ENCODE measurements at regions not wholly inside any gene's neighbourhood (a gene's known extent, or its start where the extent isn't known, plus 50 kb on each side); places are given as distances from the start of the nearest gene placed in this dataset.

DNA sequence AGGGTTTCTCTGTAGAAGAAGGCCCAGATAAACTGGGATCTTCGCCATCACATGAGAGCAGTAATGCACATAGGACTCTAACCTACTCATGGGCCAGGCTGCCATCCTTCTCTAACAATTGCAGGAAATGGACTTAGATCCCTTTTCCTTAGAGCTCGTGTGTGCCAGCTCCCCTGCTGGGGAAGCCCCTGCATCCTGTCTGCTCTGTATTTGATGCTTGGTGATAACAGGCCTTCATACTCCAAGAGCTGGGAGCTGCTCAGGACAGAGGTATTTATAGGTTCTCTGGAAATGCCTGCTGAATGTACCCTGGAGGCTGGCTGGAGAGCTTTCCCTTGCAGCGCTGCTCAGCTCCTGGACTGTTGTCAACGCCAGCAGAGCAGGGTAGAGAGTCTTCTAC is 249.6 kb downstream of the MTX2 start:
- TF ChIP-seq, protein P1, sequence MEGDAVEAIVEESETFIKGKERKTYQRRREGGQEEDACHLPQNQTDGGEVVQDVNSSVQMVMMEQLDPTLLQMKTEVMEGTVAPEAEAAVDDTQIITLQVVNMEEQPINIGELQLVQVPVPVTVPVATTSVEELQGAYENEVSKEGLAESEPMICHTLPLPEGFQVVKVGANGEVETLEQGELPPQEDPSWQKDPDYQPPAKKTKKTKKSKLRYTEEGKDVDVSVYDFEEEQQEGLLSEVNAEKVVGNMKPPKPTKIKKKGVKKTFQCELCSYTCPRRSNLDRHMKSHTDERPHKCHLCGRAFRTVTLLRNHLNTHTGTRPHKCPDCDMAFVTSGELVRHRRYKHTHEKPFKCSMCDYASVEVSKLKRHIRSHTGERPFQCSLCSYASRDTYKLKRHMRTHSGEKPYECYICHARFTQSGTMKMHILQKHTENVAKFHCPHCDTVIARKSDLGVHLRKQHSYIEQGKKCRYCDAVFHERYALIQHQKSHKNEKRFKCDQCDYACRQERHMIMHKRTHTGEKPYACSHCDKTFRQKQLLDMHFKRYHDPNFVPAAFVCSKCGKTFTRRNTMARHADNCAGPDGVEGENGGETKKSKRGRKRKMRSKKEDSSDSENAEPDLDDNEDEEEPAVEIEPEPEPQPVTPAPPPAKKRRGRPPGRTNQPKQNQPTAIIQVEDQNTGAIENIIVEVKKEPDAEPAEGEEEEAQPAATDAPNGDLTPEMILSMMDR (conservative IDR thresholded peaks at IDR 0.05 in 1 of 2, IDR thresholded peaks at IDR 0.05 in 1 of 2; ENCODE audit: extremely low read depth in 1 of 2, insufficient read depth in 1 of 2, low read depth in 1 of 2, low read length in 2 of 2) = no peak
- TF ChIP-seq EZH2 (IDR thresholded peaks at IDR 0.05; ENCODE audit: borderline replicate concordance, low read length) = no peak
